ENCODE measurements at regions not wholly inside any gene's neighbourhood (a gene's known extent, or its start where the extent isn't known, plus 50 kb on each side); places are given as distances from the start of the nearest gene placed in this dataset.

GRCh38 chr12:105576261-105576660 lies 245.8 kb downstream of the C12orf75 start:
- TF ChIP-seq POLR2A (IDR thresholded peaks at IDR 0.05) = no peak
- TF ChIP-seq, protein P1, sequence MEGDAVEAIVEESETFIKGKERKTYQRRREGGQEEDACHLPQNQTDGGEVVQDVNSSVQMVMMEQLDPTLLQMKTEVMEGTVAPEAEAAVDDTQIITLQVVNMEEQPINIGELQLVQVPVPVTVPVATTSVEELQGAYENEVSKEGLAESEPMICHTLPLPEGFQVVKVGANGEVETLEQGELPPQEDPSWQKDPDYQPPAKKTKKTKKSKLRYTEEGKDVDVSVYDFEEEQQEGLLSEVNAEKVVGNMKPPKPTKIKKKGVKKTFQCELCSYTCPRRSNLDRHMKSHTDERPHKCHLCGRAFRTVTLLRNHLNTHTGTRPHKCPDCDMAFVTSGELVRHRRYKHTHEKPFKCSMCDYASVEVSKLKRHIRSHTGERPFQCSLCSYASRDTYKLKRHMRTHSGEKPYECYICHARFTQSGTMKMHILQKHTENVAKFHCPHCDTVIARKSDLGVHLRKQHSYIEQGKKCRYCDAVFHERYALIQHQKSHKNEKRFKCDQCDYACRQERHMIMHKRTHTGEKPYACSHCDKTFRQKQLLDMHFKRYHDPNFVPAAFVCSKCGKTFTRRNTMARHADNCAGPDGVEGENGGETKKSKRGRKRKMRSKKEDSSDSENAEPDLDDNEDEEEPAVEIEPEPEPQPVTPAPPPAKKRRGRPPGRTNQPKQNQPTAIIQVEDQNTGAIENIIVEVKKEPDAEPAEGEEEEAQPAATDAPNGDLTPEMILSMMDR (IDR thresholded peaks at IDR 0.05) = no peak
- no peak for TF ChIP-seq POLR2AphosphoS5 (IDR thresholded peaks at IDR 0.05; ENCODE audit: insufficient read depth in 1 of 2, low read depth in 1 of 2)
